ENCODE measurements at regions not wholly inside any gene's neighbourhood (a gene's known extent, or its start where the extent isn't known, plus 50 kb on each side); places are given as distances from the start of the nearest gene placed in this dataset.

GRCh38 chr11:31902706-31903105 is 91.6 kb upstream of the PAX6 start:
- H3K27me3 ChIP-seq (ENCODE audit: insufficient read depth, low read length), result peaks cover 5% of the 10 kb centered on the region
- no peak overlapping the region for H2AFZ ChIP-seq (ENCODE audit: low read depth, low read length)
- no peaks in the 10 kb centered on the region for H3K9me3 ChIP-seq (ENCODE audit: low read length)
- H3K4me1 ChIP-seq (ENCODE audit: insufficient read depth, low read length), result no peaks in the 10 kb centered on the region
- no peak overlapping the region for H3K4me3 ChIP-seq (ENCODE audit: low read length)
- no peaks in the 10 kb centered on the region for H3K36me3 ChIP-seq (ENCODE audit: insufficient read depth, low read length)

GRCh38 chr11:31895926-31896325 is 84.8 kb upstream of the PAX6 start:
- Histone ChIP-seq H3K4me1 (ENCODE audit: insufficient read depth, low read length) (no peaks in the 10 kb centered on the region), H3K4me3 (ENCODE audit: low read length) (no peak overlapping the region), H2AFZ (ENCODE audit: low read depth, low read length) (no peak overlapping the region), H3K36me3 (ENCODE audit: insufficient read depth, low read length) (no peaks in the 10 kb centered on the region), H3K27me3 (ENCODE audit: insufficient read depth, low read length) (peaks cover 2% of the 10 kb centered on the region), H3K9me3 (ENCODE audit: low read length) (no peaks in the 10 kb centered on the region)

- no peak overlapping the region for H2AFZ ChIP-seq (ENCODE audit: low read depth, low read length)
- H3K4me3 ChIP-seq (ENCODE audit: low read length), result no peak overlapping the region
- H3K4me1 ChIP-seq (ENCODE audit: insufficient read depth, low read length), result peaks cover 15% of the 10 kb centered on the region
- no peaks in the 10 kb centered on the region for H3K36me3 ChIP-seq (ENCODE audit: insufficient read depth, low read length)
- H3K9me3 ChIP-seq (ENCODE audit: low read length), result no peaks in the 10 kb centered on the region
- no peaks in the 10 kb centered on the region for H3K27me3 ChIP-seq (ENCODE audit: insufficient read depth, low read length)
Observed at GRCh38 chr11:31887180-31887579, 76.1 kb upstream of the PAX6 start.

- H2AFZ ChIP-seq (ENCODE audit: low read depth, low read length), result no peak overlapping the region
- no peaks in the 10 kb centered on the region for H3K27me3 ChIP-seq (ENCODE audit: insufficient read depth, low read length)
- peaks cover 15% of the 10 kb centered on the region for H3K4me1 ChIP-seq (ENCODE audit: insufficient read depth, low read length)
- no peaks in the 10 kb centered on the region for H3K9me3 ChIP-seq (ENCODE audit: low read length)
- no peak overlapping the region for H3K4me3 ChIP-seq (ENCODE audit: low read length)
- no peaks in the 10 kb centered on the region for H3K36me3 ChIP-seq (ENCODE audit: insufficient read depth, low read length)
Observed at GRCh38 chr11:31884080-31884479, 73.0 kb upstream of the PAX6 start.

- Histone ChIP-seq H3K4me3 (ENCODE audit: low read length) (peak overlapping the region; percentile 32), H3K4me1 (ENCODE audit: insufficient read depth, low read length) (peaks cover 15% of the 10 kb centered on the region), H3K36me3 (ENCODE audit: insufficient read depth, low read length) (no peaks in the 10 kb centered on the region), H2AFZ (ENCODE audit: low read depth, low read length) (peak overlapping the region; percentile 77), H3K9me3 (ENCODE audit: low read length) (no peaks in the 10 kb centered on the region), H3K27me3 (ENCODE audit: insufficient read depth, low read length) (no peaks in the 10 kb centered on the region)
Observed at GRCh38 chr11:31883435-31883834, 72.3 kb upstream of the PAX6 start.

GRCh38 chr11:31882951-31883392 is 71.8 kb upstream of the PAX6 start:
- peaks cover 15% of the 10 kb centered on the region for H3K4me1 ChIP-seq (ENCODE audit: insufficient read depth, low read length)
- H3K9me3 ChIP-seq (ENCODE audit: low read length), result no peaks in the 10 kb centered on the region
- no peaks in the 10 kb centered on the region for H3K36me3 ChIP-seq (ENCODE audit: insufficient read depth, low read length)
- peak overlapping the region; percentile 77 for H2AFZ ChIP-seq (ENCODE audit: low read depth, low read length)
- peak overlapping the region; percentile 32 for H3K4me3 ChIP-seq (ENCODE audit: low read length)
- H3K27me3 ChIP-seq (ENCODE audit: insufficient read depth, low read length), result no peaks in the 10 kb centered on the region

- no peak overlapping the region for H3K4me3 ChIP-seq (ENCODE audit: low read length)
- no peaks in the 10 kb centered on the region for H3K9me3 ChIP-seq (ENCODE audit: low read length)
- H3K4me1 ChIP-seq (ENCODE audit: insufficient read depth, low read length), result peaks cover 20% of the 10 kb centered on the region
- no peaks in the 10 kb centered on the region for H3K27me3 ChIP-seq (ENCODE audit: insufficient read depth, low read length)
- no peak overlapping the region for H2AFZ ChIP-seq (ENCODE audit: low read depth, low read length)
- H3K36me3 ChIP-seq (ENCODE audit: insufficient read depth, low read length), result no peaks in the 10 kb centered on the region
Observed at GRCh38 chr11:31881825-31882224, 70.7 kb upstream of the PAX6 start.

- Histone ChIP-seq H2AFZ (ENCODE audit: low read depth, low read length) (no peak overlapping the region), H3K4me3 (ENCODE audit: low read length) (no peak overlapping the region), H3K27me3 (ENCODE audit: insufficient read depth, low read length) (no peaks in the 10 kb centered on the region), H3K36me3 (ENCODE audit: insufficient read depth, low read length) (no peaks in the 10 kb centered on the region), H3K9me3 (ENCODE audit: low read length) (no peaks in the 10 kb centered on the region), H3K4me1 (ENCODE audit: insufficient read depth, low read length) (peaks cover 39% of the 10 kb centered on the region)
Observed at GRCh38 chr11:31879681-31880080, 68.6 kb upstream of the PAX6 start.

- Histone ChIP-seq H3K36me3 (ENCODE audit: insufficient read depth, low read length) (no peaks in the 10 kb centered on the region), H3K27me3 (ENCODE audit: insufficient read depth, low read length) (no peaks in the 10 kb centered on the region), H3K9me3 (ENCODE audit: low read length) (no peaks in the 10 kb centered on the region), H2AFZ (ENCODE audit: low read depth, low read length) (no peak overlapping the region), H3K4me3 (ENCODE audit: low read length) (no peak overlapping the region), H3K4me1 (ENCODE audit: insufficient read depth, low read length) (peaks cover 35% of the 10 kb centered on the region)
Observed at GRCh38 chr11:31877863-31878262, 66.7 kb upstream of the PAX6 start.

- no peaks in the 10 kb centered on the region for H3K9me3 ChIP-seq (ENCODE audit: low read length)
- no peak overlapping the region for H3K4me3 ChIP-seq (ENCODE audit: low read length)
- no peak overlapping the region for H2AFZ ChIP-seq (ENCODE audit: low read depth, low read length)
- H3K4me1 ChIP-seq (ENCODE audit: insufficient read depth, low read length), result peaks cover 28% of the 10 kb centered on the region
- H3K27me3 ChIP-seq (ENCODE audit: insufficient read depth, low read length), result no peaks in the 10 kb centered on the region
- H3K36me3 ChIP-seq (ENCODE audit: insufficient read depth, low read length), result no peaks in the 10 kb centered on the region
Observed at GRCh38 chr11:31877083-31877482, 66.0 kb upstream of the PAX6 start.

GRCh38 chr11:31875866-31876560 is 64.9 kb upstream of the PAX6 start:
- Histone ChIP-seq H3K27me3 (ENCODE audit: insufficient read depth, low read length) (no peaks in the 10 kb centered on the region), H2AFZ (ENCODE audit: low read depth, low read length) (peak overlapping the region; percentile 68), H3K9me3 (ENCODE audit: low read length) (no peaks in the 10 kb centered on the region), H3K4me1 (ENCODE audit: insufficient read depth, low read length) (peaks cover 32% of the 10 kb centered on the region), H3K4me3 (ENCODE audit: low read length) (peak overlapping the region; percentile 29), H3K36me3 (ENCODE audit: insufficient read depth, low read length) (no peaks in the 10 kb centered on the region)

GRCh38 chr11:31874631-31875191 is 63.6 kb upstream of the PAX6 start:
- peaks cover 38% of the 10 kb centered on the region for H3K4me1 ChIP-seq (ENCODE audit: insufficient read depth, low read length)
- no peaks in the 10 kb centered on the region for H3K36me3 ChIP-seq (ENCODE audit: insufficient read depth, low read length)
- H3K27me3 ChIP-seq (ENCODE audit: insufficient read depth, low read length), result no peaks in the 10 kb centered on the region
- no peaks in the 10 kb centered on the region for H3K9me3 ChIP-seq (ENCODE audit: low read length)
- no peak overlapping the region for H3K4me3 ChIP-seq (ENCODE audit: low read length)
- no peak overlapping the region for H2AFZ ChIP-seq (ENCODE audit: low read depth, low read length)

GRCh38 chr11:31873124-31873523 is 62.0 kb upstream of the PAX6 start:
- Histone ChIP-seq H2AFZ (ENCODE audit: low read depth, low read length) (no peak overlapping the region), H3K4me3 (ENCODE audit: low read length) (no peak overlapping the region), H3K36me3 (ENCODE audit: insufficient read depth, low read length) (no peaks in the 10 kb centered on the region), H3K4me1 (ENCODE audit: insufficient read depth, low read length) (peaks cover 38% of the 10 kb centered on the region), H3K27me3 (ENCODE audit: insufficient read depth, low read length) (no peaks in the 10 kb centered on the region), H3K9me3 (ENCODE audit: low read length) (no peaks in the 10 kb centered on the region)

- Histone ChIP-seq H2AFZ (ENCODE audit: low read depth, low read length) (no peak overlapping the region), H3K36me3 (ENCODE audit: insufficient read depth, low read length) (no peaks in the 10 kb centered on the region), H3K27me3 (ENCODE audit: insufficient read depth, low read length) (no peaks in the 10 kb centered on the region), H3K4me3 (ENCODE audit: low read length) (no peak overlapping the region), H3K4me1 (ENCODE audit: insufficient read depth, low read length) (peaks cover 35% of the 10 kb centered on the region), H3K9me3 (ENCODE audit: low read length) (no peaks in the 10 kb centered on the region)
Observed at GRCh38 chr11:31872076-31872443, 60.9 kb upstream of the PAX6 start.

Measured in neuron (in vitro differentiated cells).